Hepatocyte (in vitro differentiated cells): ENCODE measurements at regions not wholly inside any gene's neighbourhood (a gene's known extent, or its start where the extent isn't known, plus 50 kb on each side); places are given as distances from the start of the nearest gene placed in this dataset.
"Not testable (repeated sequence)": the region's sequence is repeated elsewhere in the genome, so short reads cannot be mapped to it uniquely, and the experiment has no call there.

Experiments used
- DNase-seq: peaks from one replicate; pipeline ENCODE4 v3.0.0-alpha.2; 2016; ENCODE audit warnings: low spot score
- H2AFZ ChIP-seq: fragments of 200-600 bp; sonication (generic); 2 replicates; pipeline ENCODE4 v1.6.0; 2016; ENCODE audit warnings: antibody characterized with exemption, mild to moderate bottlenecking
- H3K27ac ChIP-seq: fragments of 200-600 bp; sonication (generic); 2 replicates; pipeline ENCODE4 v1.5.1; 2016; ENCODE audit warnings: mild to moderate bottlenecking
- H3K27me3 ChIP-seq: fragments of 200-600 bp; sonication (generic); 2 replicates; pipeline ENCODE4 v1.6.1; 2016
- H3K36me3 ChIP-seq: fragments of 200-600 bp; sonication (generic); replicated peaks from 2 replicates; pipeline ENCODE4 v1.5.1; 2016; ENCODE audit warnings: low read depth; ENCODE audit not compliant: insufficient read depth
- H3K4me1 ChIP-seq: fragments of 200-600 bp; sonication (generic); 2 replicates; pipeline ENCODE4 v1.5.1; 2016; ENCODE audit warnings: mild to moderate bottlenecking, moderate library complexity; ENCODE audit not compliant: insufficient read depth
- H3K4me2 ChIP-seq: fragments of 200-600 bp; sonication (generic); 2 replicates; pipeline ENCODE4 v1.6.0; 2016
- H3K4me3 ChIP-seq: fragments of 200-600 bp; sonication (generic); 2 replicates; pipeline ENCODE4 v1.5.1; 2016; ENCODE audit warnings: mild to moderate bottlenecking
- H3K79me2 ChIP-seq: fragments of 200-600 bp; sonication (generic); 2 replicates; pipeline ENCODE4 v1.6.0; 2017; ENCODE audit warnings: mild to moderate bottlenecking
- H3K9me2 ChIP-seq: fragments of 200-600 bp; sonication (generic); replicated peaks from 2 replicates; pipeline ENCODE4 v1.6.0; 2017; ENCODE audit warnings: mild to moderate bottlenecking; ENCODE audit not compliant: insufficient read depth
- H3K9me3 ChIP-seq: fragments of 200-600 bp; sonication (generic); 2 replicates; pipeline ENCODE4 v1.5.1; 2016; ENCODE audit warnings: low read depth, mild to moderate bottlenecking
- H4K20me1 ChIP-seq: fragments of 200-600 bp; sonication (generic); 2 replicates; pipeline ENCODE4 v1.6.0; 2016; ENCODE audit warnings: mild to moderate bottlenecking; ENCODE audit not compliant: insufficient read depth, poor library complexity, severe bottlenecking
- CTCF ChIP-seq: fragments of 200-600 bp; sonication (generic); IDR thresholded peaks from 2 replicates; pipeline ENCODE4 v1.5.1; 2016; ENCODE audit warnings: antibody characterized with exemption, mild to moderate bottlenecking; ENCODE audit not compliant: poor library complexity
- EZH2 ChIP-seq: fragments of 200-600 bp; sonication (generic); IDR thresholded peaks from 2 replicates; pipeline ENCODE4 v1.6.1; 2016; ENCODE audit warnings: antibody characterized with exemption, mild to moderate bottlenecking, borderline replicate concordance
- EZH2phosphoT487 ChIP-seq: fragments of 200-600 bp; sonication (generic); IDR thresholded peaks from one replicate; pipeline ENCODE4 v1.6.1; 2018; ENCODE audit warnings: antibody characterized with exemption, mild to moderate bottlenecking, low read depth, moderate library complexity; ENCODE audit not compliant: unreplicated experiment, severe bottlenecking
- WGBS: methylation state at CpG from one replicate; pipeline ENCODE4 v1.1.6; 2016; ENCODE audit warnings: low lambda C conversion rate; ENCODE audit errors: missing lambda C conversion rate; 5-methylcytosine and 5-hydroxymethylcytosine counted together

- Histone ChIP-seq H3K4me3 (no peak overlapping the region), H3K36me3 (no peaks in the 10 kb centered on the region), H3K79me2 (no peaks in the 10 kb centered on the region), H3K27ac (no peak overlapping the region), H3K9me3 (no peaks in the 10 kb centered on the region), H3K9me2 (no peaks in the 10 kb centered on the region), H4K20me1 (no peaks in the 10 kb centered on the region), H2AFZ (no peak overlapping the region), H3K4me2 (no peak overlapping the region), H3K27me3 (no peaks in the 10 kb centered on the region), H3K4me1 (peaks cover 6% of the 10 kb centered on the region)
- TF ChIP-seq CTCF (no peak), EZH2 (no peak), EZH2phosphoT487 (no peak)
- WGBS: 81% methylated on average over 5 of the region's 5 CpGs
- no peak for DNase-seq
Observed at GRCh38 chrX:9295551-9295950, 169.3 kb upstream of the TBL1X start.

GRCh38 chrX:9298221-9298620, 166.6 kb upstream of the TBL1X start:
- DNase-seq: no peak
- peaks cover under 1% of the 10 kb centered on the region for H3K4me1 ChIP-seq
- H3K79me2 ChIP-seq: no peaks in the 10 kb centered on the region
- no peak overlapping the region for H3K27ac ChIP-seq
- H3K36me3 ChIP-seq: no peaks in the 10 kb centered on the region
- no peaks in the 10 kb centered on the region for H4K20me1 ChIP-seq
- 58% methylated on average over 1 of the region's 1 CpG for WGBS
- no peak overlapping the region for H3K4me2 ChIP-seq
- H2AFZ ChIP-seq: no peak overlapping the region
- H3K27me3 ChIP-seq: no peaks in the 10 kb centered on the region
- H3K9me2 ChIP-seq: no peaks in the 10 kb centered on the region
- no peak overlapping the region for H3K4me3 ChIP-seq
- H3K9me3 ChIP-seq: no peaks in the 10 kb centered on the region
- no peak for TF ChIP-seq CTCF

- not testable (repeated sequence) for H3K4me3 ChIP-seq, H3K27me3 ChIP-seq, H3K36me3 ChIP-seq, H3K9me3 ChIP-seq, H3K4me1 ChIP-seq, H3K4me2 ChIP-seq, DNase-seq, H3K79me2 ChIP-seq, H3K9me2 ChIP-seq, H2AFZ ChIP-seq, H4K20me1 ChIP-seq, H3K27ac ChIP-seq
- 63% methylated on average over 3 of the region's 3 CpGs for WGBS
Observed at GRCh38 chrX:9299681-9300080, 165.2 kb upstream of the TBL1X start.

- WGBS: 40% methylated on average over 2 of the region's 2 CpGs
- H3K4me2 ChIP-seq: no peak overlapping the region
Observed at GRCh38 chrX:9301836-9302235, 163.0 kb upstream of the TBL1X start.

More at GRCh38 chrX:9301836-9302235, 163.0 kb upstream of the TBL1X start:
- Histone ChIP-seq H3K36me3 (no peaks in the 10 kb centered on the region), H3K4me1 (no peaks in the 10 kb centered on the region), H3K27me3 (no peaks in the 10 kb centered on the region), H3K9me2 (no peaks in the 10 kb centered on the region), H3K79me2 (no peaks in the 10 kb centered on the region), H3K9me3 (no peaks in the 10 kb centered on the region), H2AFZ (no peak overlapping the region), H4K20me1 (no peaks in the 10 kb centered on the region), H3K4me3 (no peak overlapping the region), H3K27ac (no peak overlapping the region)
- TF ChIP-seq EZH2phosphoT487: no peak
- no peak for TF ChIP-seq CTCF
- no peak for TF ChIP-seq EZH2
- DNase-seq: no peak
